Activated CD4-positive, alpha-beta T cell treated with anti-CD3 and anti-CD28 coated beads, Interleukin-2, amount 10 ng/mL, durations not matched to agents 24 days and 14 days (primary cell): ENCODE measurements at regions not wholly inside any gene's neighbourhood (a gene's known extent, or its start where the extent isn't known, plus 50 kb on each side); places are given as distances from the start of the nearest gene placed in this dataset.
A peak's percentile ranks its signal among the peaks of the same experiment; 100 is the strongest.

Experiments used
- DNase-seq: peaks from one replicate; pipeline ENCODE4 v3.0.0; 2022
- H3K27ac Mint-ChIP-seq: one replicate; pipeline ENCODE4 v1.8.0; 2022; ENCODE audit warnings: mild to moderate bottlenecking, mixed read lengths
- H3K27me3 Mint-ChIP-seq: one replicate; pipeline ENCODE4 v1.8.0; 2022; ENCODE audit warnings: mixed read lengths
- H3K36me3 Mint-ChIP-seq: one replicate; pipeline ENCODE4 v1.8.0; 2022; ENCODE audit warnings: low read depth, mild to moderate bottlenecking, mixed read lengths
- H3K4me1 Mint-ChIP-seq: one replicate; pipeline ENCODE4 v1.8.0; 2021; ENCODE audit warnings: mixed read lengths
- H3K4me3 Mint-ChIP-seq: one replicate; pipeline ENCODE4 v1.8.0; 2022; ENCODE audit warnings: mild to moderate bottlenecking, moderate library complexity, mixed read lengths
- H3K9me3 Mint-ChIP-seq: one replicate; pipeline ENCODE4 v1.8.0; 2021; ENCODE audit warnings: mixed read lengths
- intact Hi-C: fragments of 100-400 bp; cut with micrococcal nuclease; formaldehyde crosslinking; loops from one replicate; pipeline ENCODE4 v1.15.1; 2023

GRCh38 chr7:85565276-85565675 is 378.4 kb upstream of the SEMA3D start:
- no peaks in the 10 kb centered on the region for H3K36me3 Mint-ChIP-seq
- no peak overlapping the region for H3K4me3 Mint-ChIP-seq
- intact Hi-C loops, result no loop called here
- H3K4me1 Mint-ChIP-seq, result no peaks in the 10 kb centered on the region
- DNase-seq, result no peak
- no peaks in the 10 kb centered on the region for H3K27me3 Mint-ChIP-seq
- no peaks in the 10 kb centered on the region for H3K9me3 Mint-ChIP-seq
- H3K27ac Mint-ChIP-seq, result no peak overlapping the region

GRCh38 chr7:85564861-85565260 is 378.0 kb upstream of the SEMA3D start:
- H3K9me3 Mint-ChIP-seq, result no peaks in the 10 kb centered on the region
- H3K36me3 Mint-ChIP-seq, result no peaks in the 10 kb centered on the region
- no peaks in the 10 kb centered on the region for H3K4me1 Mint-ChIP-seq
- no peak for DNase-seq
- no peaks in the 10 kb centered on the region for H3K27me3 Mint-ChIP-seq
- H3K4me3 Mint-ChIP-seq, result no peak overlapping the region
- intact Hi-C loops, result no loop called here
- H3K27ac Mint-ChIP-seq, result no peak overlapping the region

- H3K27me3 Mint-ChIP-seq, result no peaks in the 10 kb centered on the region
- no peak for DNase-seq
- no peaks in the 10 kb centered on the region for H3K36me3 Mint-ChIP-seq
- no peak overlapping the region for H3K4me3 Mint-ChIP-seq
- H3K4me1 Mint-ChIP-seq, result no peaks in the 10 kb centered on the region
- no peak overlapping the region for H3K27ac Mint-ChIP-seq
- no peaks in the 10 kb centered on the region for H3K9me3 Mint-ChIP-seq
- intact Hi-C loops, result no loop called here
These were observed 374.9 kb upstream of the SEMA3D start for GRCh38 chr7:85561706-85562105.

DNA sequence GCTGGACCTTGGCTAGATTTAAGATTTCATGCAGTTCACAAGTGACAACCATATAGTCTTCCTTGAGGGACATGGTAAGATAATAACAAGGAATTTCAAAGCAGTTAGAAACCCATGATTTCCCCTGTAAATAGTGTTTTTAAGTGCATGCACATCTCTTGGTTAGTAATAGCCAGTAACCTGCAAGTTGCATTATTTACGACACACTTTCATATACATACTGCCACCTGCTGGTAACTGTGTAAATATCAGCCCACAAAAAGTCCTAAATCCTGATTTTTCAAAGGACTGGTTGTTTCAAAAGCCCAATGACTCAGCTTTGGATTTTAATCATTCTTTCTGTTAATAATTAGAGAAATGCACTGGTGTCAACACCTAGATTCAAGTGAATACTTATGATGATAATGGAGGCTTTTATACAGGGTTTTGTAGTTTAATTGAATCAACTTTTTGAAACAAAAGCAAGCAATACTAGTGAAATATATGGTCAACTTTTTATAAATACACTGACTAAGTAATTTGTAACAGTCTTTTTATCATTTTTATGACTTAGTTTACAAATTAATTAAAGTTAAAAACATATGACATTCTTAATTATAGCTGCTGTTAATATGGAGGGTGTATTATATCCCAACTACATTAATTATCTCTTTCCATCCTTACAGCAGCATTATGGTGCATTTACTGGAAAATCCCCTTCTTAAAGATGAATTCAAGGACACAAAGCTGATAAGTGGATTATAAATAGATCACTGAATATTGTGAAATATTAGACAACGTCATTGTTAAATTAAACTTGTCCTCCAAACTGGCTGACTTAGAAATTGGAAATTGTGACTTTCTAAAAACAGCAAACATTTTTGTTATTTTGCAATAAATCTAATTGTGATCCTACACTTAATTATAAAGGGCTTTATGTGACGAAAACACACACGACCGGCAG is 367.7 kb upstream of the SEMA3D start:
- Mint-ChIP-seq H3K27ac (no peak overlapping the region), H3K4me3 (no peak overlapping the region), H3K36me3 (no peaks in the 10 kb centered on the region), H3K4me1 (no peaks in the 10 kb centered on the region), H3K27me3 (no peaks in the 10 kb centered on the region), H3K9me3 (no peaks in the 10 kb centered on the region)
- DNase-seq, result peak; percentile 65
- intact Hi-C loops, result loop anchor here (1.0 to 2.0 kb wide), 2 partner anchors 513 to 1578 kb away; no protein-coding TSS in a partner anchor

- intact Hi-C loops, result no loop called here
- H3K4me3 Mint-ChIP-seq, result no peak overlapping the region
- no peaks in the 10 kb centered on the region for H3K9me3 Mint-ChIP-seq
- no peaks in the 10 kb centered on the region for H3K27me3 Mint-ChIP-seq
- no peaks in the 10 kb centered on the region for H3K4me1 Mint-ChIP-seq
- H3K36me3 Mint-ChIP-seq, result no peaks in the 10 kb centered on the region
- no peak for DNase-seq
- H3K27ac Mint-ChIP-seq, result no peak overlapping the region
These were observed 349.3 kb upstream of the SEMA3D start for GRCh38 chr7:85535974-85536729.

GRCh38 chr7:85529831-85530230 is 343.0 kb upstream of the SEMA3D start:
- no peaks in the 10 kb centered on the region for H3K27me3 Mint-ChIP-seq
- DNase-seq, result no peak
- H3K27ac Mint-ChIP-seq, result no peak overlapping the region
- H3K9me3 Mint-ChIP-seq, result no peaks in the 10 kb centered on the region
- H3K4me1 Mint-ChIP-seq, result no peaks in the 10 kb centered on the region
- H3K4me3 Mint-ChIP-seq, result no peak overlapping the region
- no peaks in the 10 kb centered on the region for H3K36me3 Mint-ChIP-seq
- intact Hi-C loops, result no loop called here

- intact Hi-C loops, result no loop called here
- no peak for DNase-seq
- no peak overlapping the region for H3K27ac Mint-ChIP-seq
- H3K4me3 Mint-ChIP-seq, result no peak overlapping the region
- no peaks in the 10 kb centered on the region for H3K27me3 Mint-ChIP-seq
- H3K9me3 Mint-ChIP-seq, result no peaks in the 10 kb centered on the region
- H3K4me1 Mint-ChIP-seq, result no peaks in the 10 kb centered on the region
- H3K36me3 Mint-ChIP-seq, result no peaks in the 10 kb centered on the region
These were observed 342.3 kb upstream of the SEMA3D start for GRCh38 chr7:85529201-85529600.

GRCh38 chr7:85528581-85528980 is 341.7 kb upstream of the SEMA3D start:
- Mint-ChIP-seq H3K27ac (no peak overlapping the region), H3K36me3 (no peaks in the 10 kb centered on the region), H3K9me3 (no peaks in the 10 kb centered on the region), H3K27me3 (no peaks in the 10 kb centered on the region), H3K4me3 (no peak overlapping the region), H3K4me1 (no peaks in the 10 kb centered on the region)
- intact Hi-C loops, result no loop called here
- no peak for DNase-seq

DNA sequence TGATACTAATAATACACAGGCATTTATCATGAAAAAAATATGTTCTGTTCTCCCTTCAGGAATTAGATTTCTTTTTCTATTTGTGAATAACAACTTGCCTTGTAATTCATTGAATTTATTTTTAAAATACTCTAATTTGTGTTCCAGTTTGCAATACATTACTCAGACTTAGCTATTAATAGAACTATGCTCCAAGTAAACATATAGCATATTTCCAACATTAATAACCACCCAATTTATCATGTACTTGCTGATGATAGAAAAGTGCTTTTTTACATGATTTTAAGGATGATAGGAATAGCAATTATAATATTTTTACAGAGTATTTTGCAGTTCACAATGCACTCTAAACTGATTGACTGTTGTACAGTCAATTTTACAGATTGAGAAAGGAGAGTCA is 338.8 kb upstream of the SEMA3D start:
- no peaks in the 10 kb centered on the region for H3K36me3 Mint-ChIP-seq
- no peak for DNase-seq
- H3K4me3 Mint-ChIP-seq, result no peak overlapping the region
- H3K4me1 Mint-ChIP-seq, result no peaks in the 10 kb centered on the region
- intact Hi-C loops, result no loop called here
- H3K27ac Mint-ChIP-seq, result no peak overlapping the region
- H3K9me3 Mint-ChIP-seq, result no peaks in the 10 kb centered on the region
- H3K27me3 Mint-ChIP-seq, result no peaks in the 10 kb centered on the region

DNA sequence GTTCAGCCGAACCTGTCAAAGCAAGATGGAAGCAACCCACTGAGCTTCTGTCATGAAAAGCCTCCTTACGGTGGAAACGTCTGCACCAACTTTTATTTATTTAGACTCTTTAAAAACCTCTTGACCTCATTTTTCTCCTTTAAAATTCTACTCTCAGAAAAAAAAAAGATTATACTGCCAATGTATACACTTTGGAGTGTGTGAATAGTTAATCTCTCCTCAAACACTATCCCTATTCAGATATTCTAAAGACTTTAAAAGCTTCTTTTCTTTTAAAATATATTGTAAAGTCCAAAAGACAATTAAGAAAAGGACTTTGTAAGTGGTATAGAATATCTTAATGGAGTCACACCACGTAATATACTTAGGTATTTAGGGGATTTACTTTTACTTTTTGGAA is 335.2 kb upstream of the SEMA3D start:
- intact Hi-C loops, result no loop called here
- H3K27me3 Mint-ChIP-seq, result no peaks in the 10 kb centered on the region
- H3K4me3 Mint-ChIP-seq, result no peak overlapping the region
- DNase-seq, result no peak
- no peaks in the 10 kb centered on the region for H3K4me1 Mint-ChIP-seq
- H3K9me3 Mint-ChIP-seq, result no peaks in the 10 kb centered on the region
- H3K36me3 Mint-ChIP-seq, result no peaks in the 10 kb centered on the region
- H3K27ac Mint-ChIP-seq, result no peak overlapping the region

DNA sequence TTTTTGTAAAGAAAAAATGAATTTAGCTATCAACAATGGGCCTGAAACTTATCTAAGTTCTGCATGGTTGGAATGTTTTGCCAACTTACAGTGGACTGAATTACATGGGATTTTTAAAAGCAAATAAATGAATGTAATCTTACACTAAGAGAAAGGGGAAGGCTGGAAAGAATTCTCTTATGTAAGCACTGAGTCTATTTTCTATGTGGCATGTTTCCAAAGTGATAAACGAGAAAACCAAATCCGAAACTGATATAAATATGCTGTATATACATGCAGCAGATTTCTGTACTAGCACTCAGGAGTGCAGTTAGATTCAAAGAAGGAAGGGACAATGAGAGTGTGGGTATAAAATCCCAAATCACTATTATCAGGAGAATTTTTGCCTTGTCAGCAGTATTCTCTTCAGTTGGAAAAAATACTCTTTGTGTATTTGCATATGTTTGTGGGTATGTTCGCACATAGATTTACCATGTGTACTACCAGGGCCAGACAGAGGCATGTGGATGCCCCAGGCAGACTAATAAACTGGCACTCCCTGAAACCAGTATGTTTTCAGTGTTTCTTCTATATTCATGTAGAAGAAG is 334.3 kb upstream of the SEMA3D start:
- no peaks in the 10 kb centered on the region for H3K9me3 Mint-ChIP-seq
- no peak overlapping the region for H3K4me3 Mint-ChIP-seq
- DNase-seq, result no peak
- no peaks in the 10 kb centered on the region for H3K4me1 Mint-ChIP-seq
- H3K27me3 Mint-ChIP-seq, result no peaks in the 10 kb centered on the region
- no peaks in the 10 kb centered on the region for H3K36me3 Mint-ChIP-seq
- intact Hi-C loops, result no loop called here
- H3K27ac Mint-ChIP-seq, result no peak overlapping the region

GRCh38 chr7:85520175-85520574 is 333.3 kb upstream of the SEMA3D start:
- no peaks in the 10 kb centered on the region for H3K36me3 Mint-ChIP-seq
- intact Hi-C loops, result no loop called here
- no peaks in the 10 kb centered on the region for H3K4me1 Mint-ChIP-seq
- no peak for DNase-seq
- H3K27ac Mint-ChIP-seq, result no peak overlapping the region
- H3K9me3 Mint-ChIP-seq, result no peaks in the 10 kb centered on the region
- H3K4me3 Mint-ChIP-seq, result no peak overlapping the region
- H3K27me3 Mint-ChIP-seq, result no peaks in the 10 kb centered on the region

DNA sequence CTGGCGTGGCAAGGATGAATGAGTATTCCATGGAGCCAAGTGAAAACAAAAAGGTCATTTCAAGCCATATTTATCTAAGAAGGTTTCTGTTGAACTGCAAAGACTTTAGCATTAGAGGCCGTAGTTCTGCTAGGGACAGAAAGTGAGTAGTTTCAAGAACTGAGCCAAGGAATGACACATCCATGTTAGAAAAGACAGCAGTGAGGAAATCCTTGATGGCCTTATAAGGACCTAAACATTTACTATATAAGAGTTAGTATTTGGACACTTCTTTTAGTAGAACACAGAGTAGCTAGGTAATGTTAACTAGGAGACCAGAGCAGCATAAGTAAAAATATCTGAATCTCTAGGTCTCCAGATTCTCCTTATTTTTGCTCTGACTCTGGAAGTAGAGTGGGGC is 329.8 kb upstream of the SEMA3D start:
- intact Hi-C loops, result no loop called here
- H3K4me3 Mint-ChIP-seq, result no peak overlapping the region

GRCh38 chr7:85512790-85513189 is 325.9 kb upstream of the SEMA3D start:
- H3K27me3 Mint-ChIP-seq, result no peaks in the 10 kb centered on the region
- DNase-seq, result no peak
- intact Hi-C loops, result no loop called here
- no peaks in the 10 kb centered on the region for H3K36me3 Mint-ChIP-seq
- no peak overlapping the region for H3K27ac Mint-ChIP-seq
- H3K4me1 Mint-ChIP-seq, result no peaks in the 10 kb centered on the region
- no peak overlapping the region for H3K4me3 Mint-ChIP-seq
- no peaks in the 10 kb centered on the region for H3K9me3 Mint-ChIP-seq

More for the DNA sequence above, 329.8 kb upstream of the SEMA3D start:
- Mint-ChIP-seq H3K4me1 (no peaks in the 10 kb centered on the region), H3K9me3 (no peaks in the 10 kb centered on the region), H3K27me3 (no peaks in the 10 kb centered on the region), H3K36me3 (no peaks in the 10 kb centered on the region), H3K27ac (no peak overlapping the region)
- no peak for DNase-seq
